HG02759 (cell line): ENCODE measurements at regions not wholly inside any gene's neighbourhood (a gene's known extent, or its start where the extent isn't known, plus 50 kb on each side); places are given as distances from the start of the nearest gene placed in this dataset.
"Not testable (repeated sequence)": the region's sequence is repeated elsewhere in the genome, so short reads cannot be mapped to it uniquely, and the experiment has no call there.

ENCODE experiments used
- ATAC-seq: cut with Tn5 transposase; IDR thresholded peaks from one replicate; pipeline ENCODE4 v1.9.1; 2021; ENCODE audit warnings: mild to moderate bottlenecking, moderate library complexity; ENCODE audit not compliant: unreplicated experiment

DNA sequence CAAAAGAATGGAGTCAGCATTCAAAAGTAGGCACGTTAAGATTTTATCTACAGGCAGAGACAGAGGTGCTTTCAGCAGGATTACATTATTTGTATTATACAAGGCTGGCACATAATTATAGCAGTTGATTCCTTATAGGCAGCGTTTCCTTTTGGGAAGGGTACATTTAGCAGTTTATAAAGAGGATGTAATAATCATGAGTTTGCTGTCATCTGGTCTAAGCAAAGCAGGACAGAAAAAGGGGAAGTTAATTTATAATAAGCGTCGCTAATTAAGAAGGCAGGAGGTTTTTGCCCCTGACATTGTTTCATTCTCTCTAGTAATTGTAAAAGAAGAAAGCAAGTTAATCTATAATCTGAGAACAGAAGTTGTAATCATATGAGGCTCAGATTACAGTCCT, 259.9 kb upstream of the MDGA2 start:
- peak; percentile 61 for ATAC-seq

DNA sequence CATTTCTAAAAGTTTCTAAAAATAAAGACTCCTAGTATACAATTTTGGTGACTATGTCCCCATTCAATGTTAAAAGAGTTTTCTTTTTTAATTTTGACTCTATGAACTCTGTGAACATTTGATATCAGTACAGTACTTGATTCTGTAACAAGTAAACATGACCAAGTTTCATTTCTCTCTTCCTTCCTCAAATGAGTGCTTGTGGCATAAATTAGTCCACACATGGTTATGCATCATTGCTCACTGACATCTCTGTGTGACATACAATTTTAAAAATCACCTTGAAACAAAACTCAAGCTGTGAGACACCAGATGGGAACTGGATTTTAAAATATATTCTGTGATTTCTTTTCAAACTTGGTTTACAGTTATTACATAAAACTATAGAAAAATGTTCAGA, 253.9 kb upstream of the MDGA2 start:
- ATAC-seq = peak; percentile 92

DNA sequence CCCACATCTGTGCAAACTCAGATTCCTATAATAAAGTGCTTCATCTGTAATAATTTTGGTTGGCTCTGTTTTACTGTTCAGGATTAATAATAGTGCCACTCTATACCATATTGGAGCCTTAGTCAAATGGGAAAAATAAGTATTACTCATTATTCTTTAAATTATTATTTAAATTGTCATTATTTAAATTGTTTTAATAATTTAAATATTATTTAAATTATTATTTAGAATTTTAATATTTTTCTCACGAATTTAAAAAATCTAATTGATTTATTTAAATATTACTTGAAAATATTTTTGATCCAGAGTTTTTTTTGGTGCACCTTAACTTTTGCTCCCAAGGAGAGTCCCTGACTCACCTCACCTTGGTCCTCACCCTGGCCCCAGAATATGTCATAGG, 245.7 kb upstream of the MDGA2 start:
- ATAC-seq = no peak

DNA sequence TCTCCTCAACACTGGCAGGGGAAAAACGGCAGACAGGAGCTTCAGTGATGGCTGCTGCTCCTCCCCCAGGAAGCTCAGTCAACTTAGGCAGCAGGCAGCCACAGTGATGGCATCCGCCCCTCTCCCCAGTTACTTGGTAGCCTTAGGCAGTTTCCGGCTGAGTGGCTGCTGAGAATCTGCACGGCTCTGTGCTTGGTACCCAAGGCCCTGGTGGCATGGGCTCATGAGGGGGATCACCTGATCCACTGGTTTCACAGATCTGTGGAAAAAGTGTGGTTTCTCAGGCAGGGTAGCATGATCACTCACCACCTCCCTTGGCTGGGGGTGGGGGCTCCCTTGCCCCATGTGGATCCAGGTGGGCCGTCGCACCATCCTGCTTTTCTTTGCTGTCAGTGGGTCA, 244.6 kb upstream of the MDGA2 start:
- no peak for ATAC-seq

DNA sequence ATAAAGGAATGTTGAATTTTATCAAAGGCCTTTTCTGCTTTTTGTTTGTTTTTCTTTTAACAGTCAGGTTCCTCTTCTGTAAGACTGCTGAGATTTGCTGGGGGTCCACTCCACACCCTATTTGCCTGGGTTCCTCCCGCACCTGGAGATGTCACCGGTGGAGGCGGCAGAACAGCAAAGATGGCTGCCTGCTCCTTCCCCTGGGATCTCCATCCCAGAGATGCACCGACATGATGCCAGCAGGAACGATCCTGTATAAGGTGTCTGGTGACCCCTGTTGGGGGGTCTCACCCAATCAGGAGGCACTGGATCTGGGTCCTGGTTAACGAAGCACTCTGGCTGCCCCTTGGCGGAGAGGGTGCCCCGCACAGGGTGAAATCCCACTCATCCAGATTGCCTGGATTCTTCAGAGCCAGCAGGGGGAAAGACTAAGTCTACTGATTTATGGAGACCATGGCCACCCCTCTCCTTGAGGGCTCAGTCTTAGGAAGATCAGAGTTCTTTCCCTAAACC, 244.0 kb upstream of the MDGA2 start:
- ATAC-seq = no peak

DNA sequence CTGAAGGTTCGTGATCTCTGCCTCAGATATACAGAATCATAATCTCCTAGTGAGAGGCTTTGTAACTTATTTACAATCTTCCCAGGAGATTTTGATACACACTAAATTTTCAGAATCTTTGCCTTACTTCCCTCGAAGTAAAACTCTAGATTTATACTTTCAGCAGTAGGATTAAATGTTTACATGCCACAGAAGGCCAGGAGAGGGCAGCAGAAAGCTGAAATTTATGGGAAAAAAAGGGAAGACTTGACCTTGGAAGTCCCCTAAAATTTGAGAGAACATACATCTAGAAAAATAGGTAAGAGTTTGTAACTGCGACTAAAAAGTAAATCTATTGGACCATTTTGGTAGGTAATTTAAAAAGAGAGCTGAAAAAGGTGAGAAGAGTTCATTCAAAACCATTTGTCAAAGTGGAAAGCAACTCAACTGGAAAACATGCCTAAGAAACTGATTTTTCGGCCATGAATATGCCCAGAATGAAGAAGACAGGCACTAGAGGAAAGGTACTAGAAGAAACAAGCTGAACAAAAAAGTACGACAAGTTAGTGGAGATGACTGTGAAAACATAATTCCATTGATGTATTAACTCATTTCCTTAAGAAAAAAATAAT, 242.0 kb upstream of the MDGA2 start:
- no peak for ATAC-seq

DNA sequence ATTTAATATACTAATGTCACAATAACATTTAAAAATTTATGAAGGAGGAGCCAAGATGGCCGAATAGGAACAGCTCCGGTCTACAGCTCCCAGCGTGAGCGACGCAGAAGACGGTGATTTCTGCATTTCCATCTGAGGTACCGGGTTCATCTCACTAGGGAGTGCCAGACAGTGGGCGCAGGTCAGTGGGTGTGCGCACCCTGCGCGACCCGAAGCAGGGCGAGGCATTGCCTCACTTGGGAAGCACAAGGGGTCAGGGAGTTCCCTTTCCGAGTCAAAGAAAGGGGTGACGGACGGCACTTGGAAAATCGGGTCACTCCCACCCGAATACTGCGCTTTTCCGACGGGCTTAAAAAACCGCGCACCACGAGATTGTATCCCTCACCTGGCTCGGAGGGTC, 225.7 kb upstream of the MDGA2 start:
- ATAC-seq = not testable (repeated sequence)

DNA sequence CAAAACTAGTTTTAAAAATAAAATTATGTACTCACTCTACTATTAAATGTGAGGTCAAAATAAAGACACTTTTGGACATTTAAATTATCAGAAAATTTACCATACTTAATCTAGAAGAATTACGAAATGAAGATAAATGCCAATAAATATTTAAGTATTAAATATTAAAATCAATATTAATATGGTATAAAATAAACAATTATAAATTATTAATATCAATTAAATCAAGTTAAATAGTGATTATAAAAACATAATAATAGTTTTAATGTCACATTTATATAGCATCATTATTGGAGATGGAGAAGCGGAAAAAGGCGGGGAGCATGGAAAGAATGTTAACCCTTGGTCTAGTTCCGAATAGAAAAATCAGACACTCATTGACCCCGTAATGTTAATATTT, 224.3 kb upstream of the MDGA2 start:
- ATAC-seq = no peak

DNA sequence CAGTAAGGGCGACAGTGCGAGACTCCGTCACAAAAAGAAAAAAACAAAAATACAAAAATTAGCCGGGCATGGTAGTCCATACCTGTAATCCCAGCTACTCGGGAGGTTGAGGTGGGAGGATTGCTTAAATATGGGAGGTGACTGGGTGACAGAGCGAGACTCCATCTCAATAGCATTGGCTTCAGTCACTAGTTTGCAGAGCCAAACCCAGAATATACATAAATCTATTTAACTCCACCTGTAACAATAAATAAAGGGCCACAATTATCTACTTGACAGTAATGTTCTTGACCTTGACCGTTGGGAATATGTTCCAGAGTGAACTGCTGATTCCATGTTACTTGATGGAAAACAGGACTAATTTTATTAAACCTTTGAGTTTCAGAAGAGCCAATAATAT, 198.9 kb upstream of the MDGA2 start:
- ATAC-seq = no peak

DNA sequence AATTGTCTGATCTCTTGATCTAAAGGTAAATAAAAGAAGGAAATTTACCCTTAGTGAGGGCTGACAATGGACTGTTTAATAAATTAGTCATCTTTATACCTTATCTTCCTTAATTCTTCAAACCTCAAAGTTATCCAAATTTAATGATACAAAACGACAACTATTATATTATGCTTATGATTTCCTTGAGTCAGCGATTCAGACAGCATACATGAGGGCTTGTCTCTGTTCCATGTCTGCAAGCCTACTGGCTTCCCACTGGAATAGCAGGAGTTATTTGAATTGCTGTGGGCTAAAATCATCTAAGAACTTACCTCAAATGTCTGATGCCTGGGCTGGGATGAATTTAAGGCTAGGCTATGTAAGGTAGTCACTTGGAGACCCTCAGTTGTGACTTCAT, 197.2 kb upstream of the MDGA2 start:
- ATAC-seq = no peak

DNA sequence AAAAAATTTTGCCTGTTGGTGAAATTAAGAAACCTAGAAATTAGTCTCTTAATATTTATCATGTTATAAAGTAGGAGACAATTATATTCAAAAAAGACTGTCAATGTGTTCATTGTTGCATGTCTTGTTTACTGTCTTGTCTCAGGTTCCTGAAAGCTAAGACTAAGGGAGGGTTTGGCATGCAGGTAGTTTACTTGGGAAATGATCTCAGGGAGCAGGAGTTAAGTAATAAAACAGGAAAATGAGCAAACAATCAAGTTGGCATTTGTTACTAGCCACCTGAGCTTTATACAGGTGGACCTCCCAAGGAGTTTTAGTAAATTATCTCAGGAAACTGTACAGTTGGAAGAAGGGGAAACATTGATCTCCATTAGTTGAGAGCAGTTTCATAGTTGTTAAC, 188.0 kb upstream of the MDGA2 start:
- no peak for ATAC-seq

DNA sequence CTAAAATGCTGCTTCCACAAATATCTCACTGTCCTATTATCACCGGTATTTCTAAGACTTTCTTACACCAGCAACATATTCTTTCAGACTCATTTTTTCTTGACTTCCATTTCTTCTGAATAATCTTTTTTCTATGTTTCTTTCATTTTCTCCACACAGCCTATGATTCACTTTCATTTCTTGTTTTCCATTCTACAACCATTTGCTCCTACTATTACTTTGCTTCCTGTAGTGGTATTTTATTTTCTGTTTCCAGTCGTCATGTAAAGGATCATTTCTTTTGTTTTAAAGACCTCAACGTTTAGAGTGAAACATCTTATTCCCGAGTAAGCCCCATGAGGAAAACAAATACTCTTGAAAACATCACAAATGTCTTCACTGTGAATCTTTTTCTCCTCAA, 182.2 kb upstream of the MDGA2 start:
- no peak for ATAC-seq

DNA sequence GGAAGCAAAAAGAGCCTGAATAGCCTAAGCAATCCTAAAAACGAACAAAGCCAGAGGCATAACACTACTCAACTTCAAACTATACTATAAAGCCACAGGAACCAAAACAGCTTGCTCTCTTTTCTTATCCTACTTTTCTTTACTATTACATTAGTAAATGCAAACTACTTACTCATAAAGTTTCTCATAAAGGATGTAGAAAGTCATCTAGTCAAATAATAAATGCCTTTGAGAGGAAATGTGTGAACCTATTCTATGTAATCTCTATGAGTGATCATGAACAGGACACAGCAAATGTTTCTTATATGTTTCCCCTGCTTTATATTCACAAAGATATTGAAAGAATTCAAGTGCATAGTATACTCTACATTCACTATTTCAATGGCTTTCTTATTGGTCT, 176.9 kb upstream of the MDGA2 start:
- no peak for ATAC-seq

DNA sequence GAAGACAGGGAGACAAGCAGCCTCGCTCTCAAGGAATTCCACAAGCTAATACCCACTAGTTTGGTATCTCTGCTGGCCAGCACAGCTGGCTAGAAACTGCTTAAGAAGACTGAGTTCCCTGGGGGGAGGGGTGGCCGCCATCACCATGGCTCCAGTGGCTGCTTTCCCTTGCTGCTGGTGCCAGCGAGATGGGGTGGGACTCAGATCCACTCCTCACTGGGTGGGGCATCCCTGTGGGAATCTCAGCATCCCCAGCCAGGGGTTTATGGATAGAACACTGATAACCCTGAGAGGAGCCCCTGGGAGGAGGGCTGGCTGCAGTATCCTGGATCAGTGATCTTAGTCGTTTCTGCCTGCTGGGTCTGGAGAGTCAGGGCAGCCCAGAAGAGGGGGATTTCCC, 170.6 kb upstream of the MDGA2 start:
- ATAC-seq = no peak

DNA sequence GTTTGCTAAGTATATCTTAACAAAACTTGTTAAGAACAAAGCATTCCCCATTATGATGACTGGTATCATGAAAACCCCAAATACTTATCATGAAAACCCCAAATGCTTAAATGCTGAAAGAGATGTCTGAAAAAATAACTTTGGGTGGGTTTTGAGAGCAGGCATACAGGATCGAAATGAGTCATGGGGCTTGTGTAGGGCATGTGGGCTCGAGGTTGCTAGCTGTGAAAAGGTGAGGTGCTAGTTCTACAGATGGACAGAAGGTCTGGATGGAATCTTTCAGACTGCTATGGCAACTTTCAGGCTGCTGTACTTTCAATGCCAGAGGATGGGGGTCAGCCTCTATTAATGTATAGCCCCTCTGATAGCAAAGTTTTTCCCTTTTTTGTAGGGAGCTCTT, 167.8 kb upstream of the MDGA2 start:
- ATAC-seq = peak; percentile 45

DNA sequence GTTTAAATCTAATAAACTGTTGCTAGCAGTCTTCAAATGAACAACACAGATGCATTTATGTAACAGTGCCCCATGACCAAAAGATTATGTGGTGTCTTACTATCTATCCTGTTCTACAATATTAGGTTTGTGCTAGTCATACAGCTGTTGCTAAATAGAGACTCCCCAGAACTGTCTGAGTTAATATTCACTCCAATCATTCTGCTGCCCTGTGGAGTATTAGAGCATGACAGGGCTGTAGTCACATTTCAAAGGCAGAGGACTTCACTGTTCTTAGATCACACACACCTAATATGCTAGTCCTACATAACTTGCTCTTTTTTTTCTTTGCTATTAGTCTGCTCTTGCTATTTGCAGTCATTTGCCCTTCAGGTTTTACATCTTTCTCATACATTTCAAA, 157.6 kb upstream of the MDGA2 start:
- ATAC-seq = no peak

DNA sequence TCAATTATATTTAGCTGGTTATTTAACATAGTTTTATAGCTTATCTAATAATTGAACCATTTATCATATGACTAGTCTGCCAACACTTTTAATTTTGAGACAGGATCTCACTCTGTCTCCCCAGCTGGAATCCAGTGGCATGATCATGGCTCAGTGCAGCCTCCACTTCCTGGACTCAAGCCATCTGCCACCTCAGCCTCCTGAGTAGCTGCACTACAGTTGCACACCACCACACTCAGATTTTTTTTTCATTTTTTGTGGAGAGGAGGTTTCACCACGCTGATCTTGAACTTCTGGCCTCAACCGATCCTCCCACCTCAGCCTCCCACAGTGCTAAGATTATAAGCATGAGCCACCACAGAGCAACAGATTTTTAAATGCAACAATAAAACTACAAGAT, 151.4 kb upstream of the MDGA2 start:
- no peak for ATAC-seq

DNA sequence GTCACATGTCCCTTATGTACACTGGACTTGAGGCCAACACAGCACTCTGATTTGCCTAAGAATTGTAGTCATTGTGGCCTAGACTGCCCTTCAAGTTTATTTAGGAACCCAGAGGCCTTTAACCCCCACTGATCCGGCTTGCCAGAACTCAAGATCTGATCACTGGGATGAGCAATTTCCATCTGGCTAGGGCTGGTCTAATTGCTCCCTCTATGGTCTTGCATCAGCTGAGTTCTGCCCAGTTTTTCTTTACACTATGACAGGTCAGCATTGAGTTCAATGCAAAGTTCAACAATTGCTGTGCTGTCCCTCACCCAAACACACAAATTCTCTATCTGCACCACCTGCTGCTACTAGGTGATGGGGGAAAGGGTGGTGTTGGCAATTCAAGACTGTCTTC, 146.9 kb upstream of the MDGA2 start:
- no peak for ATAC-seq

DNA sequence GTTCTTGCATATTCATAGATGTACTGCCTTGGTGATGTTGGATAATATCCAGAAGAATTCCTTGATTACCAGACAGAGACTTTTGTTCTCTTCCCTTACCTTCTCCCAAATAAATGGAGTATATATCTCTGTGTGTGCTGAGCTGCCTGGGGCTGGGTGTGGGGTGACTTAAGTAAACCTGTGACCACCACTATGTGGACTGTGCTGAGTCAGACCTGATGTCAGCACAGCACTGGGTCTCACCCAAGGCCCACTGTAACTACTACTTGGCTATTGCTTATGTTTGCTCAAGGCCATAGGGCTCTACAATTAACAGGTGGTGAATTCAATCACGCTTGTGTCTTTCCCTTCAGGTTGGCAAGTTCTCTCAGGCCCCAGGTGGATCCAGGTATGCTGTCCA, 145.7 kb upstream of the MDGA2 start:
- ATAC-seq = no peak

DNA sequence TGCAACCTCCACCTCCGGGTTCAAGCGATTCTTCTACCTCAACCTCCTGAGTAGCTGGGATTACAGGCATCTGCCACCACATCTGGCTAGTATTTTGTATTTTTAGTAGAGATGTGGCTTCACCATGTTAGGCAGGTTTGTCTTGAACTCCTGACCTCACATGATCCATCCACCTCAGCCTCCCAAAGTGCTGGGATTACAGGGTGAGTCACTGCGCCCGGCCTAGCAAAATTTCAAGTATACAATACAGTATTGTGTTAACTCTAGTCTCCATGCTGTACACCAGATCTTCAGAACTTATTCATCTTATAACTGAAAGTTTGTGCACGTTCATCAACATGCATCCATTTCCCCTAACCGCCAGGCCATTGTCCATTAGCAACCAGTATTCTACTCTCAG, 115.1 kb upstream of the MDGA2 start:
- ATAC-seq = no peak

DNA sequence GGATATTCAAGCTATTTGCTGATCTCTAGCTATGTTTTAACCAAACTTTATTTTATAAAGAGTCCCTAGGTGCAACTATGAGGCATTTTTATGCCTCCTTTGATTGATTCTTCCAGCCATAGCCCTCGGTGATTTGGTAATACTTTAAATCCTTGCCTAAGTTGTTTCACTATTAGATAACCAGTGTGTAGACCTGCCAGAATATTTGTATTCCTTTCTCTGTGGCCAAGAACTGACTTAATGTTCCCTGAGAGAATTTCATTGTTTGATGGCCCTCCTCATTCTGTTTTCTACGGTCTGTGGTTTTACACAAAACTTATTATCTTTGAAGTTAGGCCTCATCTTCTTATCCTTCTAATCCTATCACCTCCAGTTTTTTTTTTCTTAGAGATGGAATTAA, 109.7 kb upstream of the MDGA2 start:
- no peak for ATAC-seq

DNA sequence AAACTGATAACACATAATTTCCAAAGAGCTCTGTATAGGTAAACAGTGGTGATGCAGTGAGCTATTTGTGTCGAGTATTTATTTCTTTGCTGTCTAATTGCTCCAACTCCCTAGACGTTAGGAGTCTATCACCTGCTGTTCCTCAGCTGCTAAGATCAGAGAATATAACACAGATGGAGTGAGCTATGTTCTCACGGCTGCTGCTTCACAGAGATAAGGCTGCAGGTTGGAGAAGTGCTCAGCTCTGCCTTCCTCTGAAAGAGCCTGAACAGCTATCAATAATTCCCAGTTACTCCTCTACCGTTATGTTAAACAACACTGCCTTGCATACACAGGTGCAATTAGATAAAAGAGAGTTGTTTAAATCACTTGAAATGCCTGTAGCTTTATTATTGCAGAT, 103.2 kb upstream of the MDGA2 start:
- no peak for ATAC-seq

DNA sequence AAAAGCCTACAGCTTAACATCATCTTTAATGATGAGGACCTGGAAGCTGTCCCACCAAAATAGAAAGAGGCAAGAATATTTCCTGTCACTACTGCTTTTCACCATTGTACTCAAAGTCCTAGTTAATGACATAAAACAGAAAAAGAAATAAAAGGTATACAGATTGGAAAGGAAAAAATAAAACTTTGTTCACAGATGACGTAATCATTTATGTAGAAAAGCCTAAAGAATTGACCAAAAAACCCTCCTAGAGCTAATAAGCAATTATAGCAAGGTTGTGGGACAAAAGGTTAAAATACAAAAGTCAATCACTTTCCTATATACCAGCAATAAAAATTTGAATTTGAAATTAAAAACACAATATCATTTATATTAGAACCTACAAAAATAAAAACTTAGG, 97.2 kb upstream of the MDGA2 start:
- ATAC-seq = no peak
